ENCODE measurements at regions not wholly inside any gene's neighbourhood (a gene's known extent, or its start where the extent isn't known, plus 50 kb on each side); places are given as distances from the start of the nearest gene placed in this dataset.
A peak's percentile ranks its signal among the peaks of the same experiment; 100 is the strongest.

- DNase-seq = peak; percentile 20 to 32
These were observed 55.2 kb upstream of the FRMD4A start for GRCh38 chr10:14385596-14386593.

- DNase-seq = no peak
These were observed 54.2 kb upstream of the FRMD4A start for GRCh38 chr10:14384915-14385314.

- DNase-seq = no peak
These were observed 53.5 kb upstream of the FRMD4A start for GRCh38 chr10:14384116-14384730.

GRCh38 chr10:14383266-14383665 is 52.5 kb upstream of the FRMD4A start:
- no peak for DNase-seq

GRCh38 chr10:14382531-14382930 is 51.8 kb upstream of the FRMD4A start:
- no peak for DNase-seq

GRCh38 chr10:14382022-14382421 is 51.3 kb upstream of the FRMD4A start:
- DNase-seq = no peak

GRCh38 chr10:14381475-14381874 is 50.8 kb upstream of the FRMD4A start:
- no peak for DNase-seq

- DNase-seq = no peak
These were observed 50.0 kb upstream of the FRMD4A start for GRCh38 chr10:14380746-14381145.

All from Kasumi-1 (cell line).